NCI-H82 (cell line): ENCODE measurements at regions not wholly inside any gene's neighbourhood (a gene's known extent, or its start where the extent isn't known, plus 50 kb on each side); places are given as distances from the start of the nearest gene placed in this dataset.
"Not testable (repeated sequence)": the region's sequence is repeated elsewhere in the genome, so short reads cannot be mapped to it uniquely, and the experiment has no call there.

ENCODE experiments used
- DNase-seq: peaks from one replicate; lab custom pipeline; 2025; lab: John Stamatoyannopoulos, UW

GRCh38 chr3:5694266-5694665, 506.8 kb downstream of the EDEM1 start:
- DNase-seq, result no peak

GRCh38 chr3:5698851-5699250, 511.3 kb downstream of the EDEM1 start:
- DNase-seq, result no peak

DNA sequence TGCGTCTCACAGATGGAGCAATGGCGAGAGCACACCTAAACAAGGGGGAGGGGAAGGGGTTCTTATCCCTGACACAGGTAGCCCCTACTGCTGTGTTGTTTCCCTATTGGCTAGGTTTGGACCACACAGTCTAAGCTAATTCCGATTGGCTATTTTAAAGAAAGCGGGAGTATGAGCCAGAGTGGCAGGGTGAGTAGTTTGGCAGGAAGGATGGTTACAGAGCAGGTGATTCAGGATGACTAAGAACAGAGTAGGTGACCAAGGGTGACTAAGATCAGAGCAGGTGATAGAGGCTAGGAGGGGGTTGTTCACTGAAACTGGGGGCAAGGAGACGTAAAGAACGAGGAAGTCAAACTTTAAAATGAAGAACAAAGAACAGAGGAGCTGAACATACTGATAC, 511.8 kb downstream of the EDEM1 start:
- DNase-seq, result no peak

DNA sequence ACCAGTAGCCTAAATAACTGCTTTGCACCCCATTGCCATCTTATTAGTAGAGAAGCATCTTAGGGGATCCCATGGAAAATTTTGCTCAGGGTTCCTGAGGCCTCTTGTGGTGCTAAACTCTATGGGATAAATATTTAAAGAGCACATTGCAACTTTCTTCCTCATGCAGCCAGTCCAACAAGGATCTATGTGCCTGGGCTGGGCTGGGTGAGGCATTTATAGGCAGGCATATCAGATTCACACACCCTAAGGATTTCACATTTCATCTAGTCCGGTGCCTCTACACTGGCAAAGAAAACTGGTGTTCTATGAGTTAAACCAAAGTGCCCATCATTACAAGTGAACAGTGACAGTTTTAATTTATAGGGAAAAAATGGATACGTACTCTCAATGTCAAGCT, 512.3 kb downstream of the EDEM1 start:
- DNase-seq, result no peak

DNA sequence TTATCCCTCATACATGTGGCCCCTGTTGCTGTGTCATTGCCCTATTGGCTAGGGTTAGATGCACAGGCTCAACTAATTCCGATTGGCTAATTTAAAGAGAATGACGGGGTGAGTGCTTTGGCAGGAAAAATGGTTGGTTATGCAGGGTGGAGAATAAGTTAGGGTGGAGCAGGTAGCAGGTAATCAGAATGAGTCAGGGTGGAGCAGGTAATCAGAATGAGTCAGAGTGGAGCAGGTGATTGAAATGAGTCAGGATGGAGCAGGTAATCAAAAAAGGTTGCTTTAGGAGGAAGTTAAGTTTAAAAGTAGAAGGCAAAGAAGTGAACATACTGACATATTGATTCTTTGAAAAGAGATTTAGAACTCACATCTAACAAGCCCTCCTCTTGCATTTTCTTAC, 513.5 kb downstream of the EDEM1 start:
- DNase-seq, result not testable (repeated sequence)

DNA sequence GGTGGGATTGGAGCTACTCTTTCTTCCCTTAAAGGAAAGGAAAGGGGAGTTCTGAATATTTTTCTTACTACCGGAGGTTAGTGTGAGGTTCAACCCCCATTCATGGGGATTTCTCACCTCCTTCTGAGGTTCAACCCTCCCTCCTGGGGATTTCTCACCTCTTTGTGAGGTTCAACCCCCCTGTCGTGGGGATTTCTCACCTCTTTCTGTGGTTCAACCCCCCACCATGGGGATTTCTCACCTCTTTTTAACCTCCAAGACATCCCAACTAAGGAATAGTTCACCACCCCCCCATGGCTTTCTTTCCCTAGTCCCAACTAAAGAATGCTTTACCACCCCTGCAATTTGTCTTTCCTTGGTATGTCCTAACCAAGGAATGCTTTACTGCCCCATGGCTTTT, 520.3 kb downstream of the EDEM1 start:
- DNase-seq, result no peak

- no peak for DNase-seq
Observed at GRCh38 chr3:5709714-5710113, 522.2 kb downstream of the EDEM1 start.

DNA sequence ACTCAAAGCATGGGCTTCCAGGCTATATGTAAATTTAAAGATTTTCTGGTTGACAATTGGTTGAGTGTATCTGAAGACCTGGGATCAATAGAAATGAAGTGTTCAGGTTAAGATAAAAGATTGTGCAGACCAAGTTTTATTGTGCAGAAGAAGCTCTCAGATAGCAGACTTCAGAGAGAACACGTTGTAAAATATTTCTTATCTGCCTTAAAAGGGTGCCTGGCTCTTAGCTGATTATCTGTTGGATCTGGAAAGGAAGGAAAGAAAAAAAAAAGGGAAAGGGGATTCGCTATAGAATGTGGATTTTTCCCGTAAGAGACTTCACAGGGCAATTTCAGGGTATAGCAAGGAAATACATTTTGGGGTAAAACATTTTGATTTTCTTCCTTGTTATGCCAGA, 523.2 kb downstream of the EDEM1 start:
- DNase-seq, result no peak

DNA sequence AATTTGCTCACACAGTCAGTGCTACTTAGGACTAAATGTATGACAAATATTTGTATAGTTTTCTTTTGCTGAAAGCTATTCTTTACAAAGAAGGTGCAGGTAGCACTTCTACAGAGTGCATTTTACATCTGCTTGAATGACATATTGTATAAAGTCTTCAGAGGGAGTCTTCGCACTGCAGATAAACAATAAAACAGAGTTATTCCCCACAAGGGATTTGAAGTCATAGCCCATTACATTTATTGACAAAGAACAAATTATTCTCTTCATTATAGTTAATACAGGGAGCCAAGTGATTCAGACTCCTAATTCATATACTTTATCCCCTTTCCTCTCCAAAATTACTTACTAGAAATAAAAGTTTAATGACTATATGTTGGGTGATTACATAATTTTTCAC, 529.7 kb downstream of the EDEM1 start:
- DNase-seq, result no peak

DNA sequence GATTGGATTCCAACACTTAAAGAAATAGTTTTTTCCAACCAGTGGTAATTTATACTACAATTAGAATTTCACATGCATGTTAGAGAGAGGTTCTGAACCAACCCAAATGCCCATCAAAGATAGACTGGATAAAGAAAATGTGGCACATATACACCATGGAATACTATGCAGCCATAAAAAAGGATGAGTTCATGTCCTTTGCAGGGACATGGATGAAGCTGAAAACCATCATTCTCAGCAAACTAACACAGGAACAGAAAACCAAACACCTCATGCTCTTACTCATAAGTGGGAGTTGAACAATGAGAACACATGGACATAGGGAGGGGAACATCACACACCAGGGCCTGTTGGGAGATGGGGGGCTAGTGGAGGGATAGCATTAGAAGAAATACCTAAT, 532.2 kb downstream of the EDEM1 start:
- not testable (repeated sequence) for DNase-seq

DNA sequence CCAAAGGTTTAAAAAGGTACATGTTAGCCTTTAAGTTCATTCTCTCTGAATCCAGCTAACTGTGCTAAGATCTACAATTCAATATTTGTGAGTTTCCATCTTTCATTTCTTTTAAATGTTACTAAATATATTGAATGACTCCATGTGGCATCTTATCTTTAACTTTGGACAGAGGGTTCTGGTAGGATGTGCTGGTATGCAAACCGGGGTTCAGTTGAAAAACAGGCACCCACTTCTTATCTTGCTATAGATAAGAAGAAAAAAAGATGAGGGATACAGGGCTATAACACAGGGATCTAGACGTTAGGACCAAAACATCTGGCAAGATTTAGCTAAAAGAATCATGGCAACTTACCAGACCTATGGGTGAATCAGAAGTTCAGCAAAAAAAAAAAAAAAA, 538.3 kb downstream of the EDEM1 start:
- DNase-seq, result no peak

DNA sequence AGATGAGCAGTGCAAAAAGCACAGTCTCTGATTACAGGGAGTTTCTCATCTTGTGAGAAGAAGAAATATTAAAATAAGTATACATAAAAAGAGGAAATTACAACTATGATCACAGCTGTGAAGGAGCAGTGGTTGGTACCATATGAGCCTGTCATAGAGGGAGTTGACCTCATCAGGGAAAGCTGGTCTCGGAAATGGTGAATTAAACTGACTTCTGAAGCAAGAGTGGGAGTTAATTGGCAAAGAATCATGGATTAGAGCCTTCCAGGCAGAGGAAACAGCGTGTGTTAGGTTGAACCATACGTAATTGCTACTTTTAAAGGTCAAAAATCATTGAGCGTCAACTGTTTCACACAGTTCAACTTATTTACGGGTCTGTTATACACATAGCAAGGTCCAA, 539.1 kb downstream of the EDEM1 start:
- no peak for DNase-seq

DNA sequence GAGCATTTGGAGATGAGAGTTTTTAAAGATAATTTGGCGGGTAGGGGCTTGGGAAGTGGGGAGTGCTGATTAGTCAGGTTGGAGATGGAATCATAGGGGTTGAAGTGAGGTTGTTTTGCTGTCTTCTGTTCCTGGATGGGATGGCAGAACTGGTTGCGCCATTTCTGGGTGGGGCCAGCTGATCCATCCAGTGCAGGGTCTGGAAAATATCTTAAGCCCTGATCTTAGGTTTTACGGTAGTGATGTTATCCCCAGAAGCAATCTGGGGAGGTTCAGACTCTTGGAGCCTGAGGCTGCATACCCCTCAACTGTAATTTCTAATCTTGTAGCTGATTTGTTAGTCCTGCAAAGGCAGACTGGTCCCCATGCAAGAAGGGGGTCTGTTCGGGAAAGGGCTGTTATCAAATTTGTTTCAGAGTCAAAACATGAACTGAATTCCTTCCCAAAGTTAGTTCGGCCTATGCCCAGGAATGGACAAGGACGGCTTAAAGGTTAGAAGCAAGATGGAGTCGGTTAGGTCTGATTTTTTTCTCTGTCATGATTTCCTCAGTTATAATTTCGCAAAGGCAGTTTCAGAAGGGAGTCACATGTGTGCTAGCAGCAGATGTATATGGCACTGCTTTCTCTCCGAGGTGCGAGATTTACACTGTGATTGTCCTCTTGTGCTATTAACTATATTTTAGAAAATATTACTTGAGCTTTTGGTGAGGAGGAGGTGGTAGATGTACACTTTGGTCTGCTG, 540.4 kb downstream of the EDEM1 start:
- DNase-seq, result no peak

DNA sequence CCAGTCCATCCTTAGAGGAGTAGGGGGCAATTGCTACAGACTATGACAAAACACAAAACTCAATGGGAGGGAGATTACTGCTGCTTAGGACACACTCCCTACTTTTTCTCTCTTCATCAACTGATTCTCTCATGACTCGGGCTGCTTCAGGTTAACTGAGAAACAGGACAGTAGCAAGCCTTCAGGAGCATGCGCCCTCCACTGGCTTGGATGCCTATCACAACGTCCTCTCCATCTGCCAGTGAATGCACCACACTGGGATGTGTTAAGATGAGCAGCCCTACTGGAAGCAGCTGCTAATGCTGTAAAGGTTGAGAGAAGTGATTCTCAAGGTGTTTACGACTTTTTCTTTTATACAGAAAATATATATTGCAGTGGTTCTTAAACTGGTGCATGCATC, 542.3 kb downstream of the EDEM1 start:
- peak; percentile 8 for DNase-seq

DNA sequence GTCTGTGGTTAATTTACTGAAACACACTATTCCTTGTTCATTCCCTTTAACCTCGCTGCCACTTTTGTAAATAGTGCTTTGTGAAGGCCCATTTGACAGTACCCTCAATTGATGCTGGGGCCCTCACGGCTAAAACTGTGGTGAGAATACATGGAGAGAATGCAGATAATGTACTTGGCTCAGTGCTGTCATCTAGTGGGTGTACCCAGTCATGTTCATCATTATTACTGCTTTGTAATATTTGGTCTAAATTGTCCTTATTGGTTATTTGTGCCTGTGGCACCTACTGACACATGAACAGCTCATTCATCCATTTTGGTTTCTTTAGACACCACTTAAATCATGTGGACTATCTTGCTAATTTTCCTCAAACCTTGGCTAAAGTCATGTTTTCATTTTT, 543.6 kb downstream of the EDEM1 start:
- DNase-seq, result peak; percentile 1

DNA sequence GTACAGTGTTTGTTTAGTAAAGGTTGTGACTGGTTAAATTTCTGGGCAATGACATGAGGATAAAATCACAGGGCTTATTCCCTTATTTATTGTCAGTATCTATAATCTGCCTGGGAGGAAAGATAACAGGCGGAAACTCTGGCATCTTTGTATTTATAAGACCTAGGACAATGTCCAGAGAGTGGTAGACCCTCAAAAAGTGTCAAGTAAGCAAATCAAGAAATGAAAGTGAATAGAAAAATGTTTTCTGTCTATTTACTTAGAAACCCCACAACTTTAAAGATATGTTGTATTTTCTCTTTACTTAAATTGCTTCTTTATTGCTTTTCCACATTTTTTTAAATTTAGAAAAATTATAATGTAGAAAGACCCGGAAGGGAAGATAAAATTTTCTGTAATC, 544.6 kb downstream of the EDEM1 start:
- DNase-seq, result no peak

DNA sequence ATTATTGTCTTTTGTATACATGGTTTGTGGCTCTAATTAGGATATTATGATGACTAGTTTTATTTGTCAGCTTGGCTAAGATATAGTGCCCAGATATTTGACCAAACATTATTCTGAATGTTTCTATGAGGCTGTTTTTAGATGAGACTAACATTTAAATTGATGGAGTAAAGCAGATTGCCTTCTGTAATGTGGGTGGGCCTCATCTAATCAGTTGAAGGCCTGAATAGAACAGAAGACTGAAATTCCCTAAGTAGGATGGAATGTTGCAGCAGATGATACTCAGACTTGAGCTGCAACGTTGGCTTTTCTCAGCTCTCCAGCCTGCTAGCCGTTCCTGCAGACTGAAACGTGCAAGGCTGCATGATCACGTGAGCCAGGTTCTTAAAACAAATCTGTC, 546.5 kb downstream of the EDEM1 start:
- no peak for DNase-seq

GRCh38 chr3:5735896-5736295, 548.4 kb downstream of the EDEM1 start:
- DNase-seq, result no peak

- no peak for DNase-seq
Observed at GRCh38 chr3:5739299-5739935, 551.9 kb downstream of the EDEM1 start.

DNA sequence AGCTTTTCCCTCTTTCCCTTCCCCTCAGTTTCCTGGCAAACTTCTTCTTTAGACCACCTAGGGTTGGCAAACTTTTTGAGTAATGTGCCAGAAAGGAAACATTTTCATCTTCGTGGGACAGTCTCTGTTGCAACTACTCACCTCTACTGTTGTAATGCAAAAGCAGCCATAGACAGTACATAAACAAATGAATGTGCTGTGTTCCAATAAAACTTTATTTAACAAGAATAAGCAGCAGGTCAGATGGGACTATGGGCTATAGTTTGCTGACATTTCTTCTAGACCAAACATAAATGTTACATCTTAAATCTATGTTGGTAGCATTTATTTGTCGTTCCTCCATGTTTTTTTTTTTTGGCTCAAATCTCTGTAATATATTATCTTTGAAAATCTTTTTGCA, 552.4 kb downstream of the EDEM1 start:
- no peak for DNase-seq

DNA sequence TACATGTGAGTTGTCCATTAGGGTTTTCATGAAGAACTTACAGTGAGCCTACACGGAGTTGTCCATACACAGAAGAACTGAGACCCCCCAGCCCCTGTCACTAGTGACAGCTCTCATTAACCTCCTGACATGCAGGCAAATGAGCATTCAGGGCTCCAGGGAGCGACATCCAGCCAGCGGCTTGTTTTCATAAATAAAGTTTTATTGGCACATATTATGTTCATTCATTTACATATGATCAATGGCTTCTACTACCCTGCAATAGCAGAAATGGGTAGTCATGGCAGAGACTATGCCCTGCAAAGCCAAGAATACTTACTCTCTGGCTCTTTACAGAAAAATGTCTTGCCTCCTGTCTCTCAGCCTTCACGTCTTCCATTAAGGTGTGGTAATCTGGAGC, 553.5 kb downstream of the EDEM1 start:
- DNase-seq, result no peak

- DNase-seq, result no peak
Observed at GRCh38 chr3:5750091-5750490, 562.6 kb downstream of the EDEM1 start.

DNA sequence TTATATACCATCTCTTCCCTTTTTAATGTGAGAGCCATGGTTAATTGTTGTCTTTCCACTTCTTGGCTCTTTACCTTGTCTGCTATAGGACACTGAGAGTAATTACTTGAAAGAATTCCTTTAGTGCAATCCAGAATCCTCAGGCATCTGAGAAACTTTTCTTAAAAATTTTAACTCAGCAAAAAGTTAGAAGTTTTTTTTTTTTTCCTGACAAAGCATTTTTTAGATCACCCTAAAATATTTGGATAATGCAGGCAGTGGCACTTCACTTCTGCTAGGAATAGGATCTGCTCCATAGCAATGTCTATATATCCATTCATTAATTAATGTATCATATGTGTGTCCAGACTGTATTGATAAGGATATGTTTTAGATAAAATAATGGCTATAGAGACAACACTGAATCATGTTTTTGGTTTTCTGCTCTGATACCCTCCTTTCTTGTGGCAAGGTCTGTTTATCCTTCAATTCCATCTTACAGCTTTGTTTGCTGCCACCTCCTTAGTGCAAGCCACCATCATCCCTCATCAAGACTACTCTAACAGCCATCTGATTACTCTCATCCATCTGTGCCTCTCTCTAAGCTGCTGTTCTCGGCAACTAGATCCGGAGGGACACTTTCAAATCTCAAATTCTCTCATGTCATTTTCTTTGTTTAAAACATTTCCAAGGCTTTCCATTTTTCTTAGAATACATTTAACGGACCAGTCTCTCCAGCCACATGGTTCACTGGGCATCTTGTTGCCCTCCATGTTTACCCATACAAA, 563.5 kb downstream of the EDEM1 start:
- no peak for DNase-seq
